ENCODE measurements at regions not wholly inside any gene's neighbourhood (a gene's known extent, or its start where the extent isn't known, plus 50 kb on each side); places are given as distances from the start of the nearest gene placed in this dataset.

GRCh38 chr5:136776022-136776927, 410.9 kb upstream of the TRPC7 start:
- no peak for DNase-seq (ENCODE audit: low read depth)
- no peak overlapping the region for H3K4me3 ChIP-seq (ENCODE audit: low read depth, low read length)
- TF ChIP-seq CTCF (IDR thresholded peaks at IDR 0.05; ENCODE audit: low read depth, low read length, missing control alignments) = no peak

GRCh38 chr5:136772491-136772890, 407.1 kb upstream of the TRPC7 start:
- no peak overlapping the region for H3K4me3 ChIP-seq (ENCODE audit: low read depth, low read length)
- DNase-seq (ENCODE audit: low read depth) = no peak
- no peak for TF ChIP-seq CTCF (IDR thresholded peaks at IDR 0.05; ENCODE audit: low read depth, low read length, missing control alignments)

GRCh38 chr5:136769900-136770684, 404.7 kb upstream of the TRPC7 start:
- DNase-seq (ENCODE audit: low read depth) = peak; percentile 16
- H3K4me3 ChIP-seq (ENCODE audit: low read depth, low read length) = no peak overlapping the region
- peak; percentile 83 for TF ChIP-seq CTCF (IDR thresholded peaks at IDR 0.05; ENCODE audit: low read depth, low read length, missing control alignments)

- no peak overlapping the region for H3K4me3 ChIP-seq (ENCODE audit: low read depth, low read length)
- no peak for DNase-seq (ENCODE audit: low read depth)
- TF ChIP-seq CTCF (IDR thresholded peaks at IDR 0.05; ENCODE audit: low read depth, low read length, missing control alignments) = no peak
Observed at GRCh38 chr5:136769093-136769492, 403.7 kb upstream of the TRPC7 start.

- TF ChIP-seq CTCF (IDR thresholded peaks at IDR 0.05; ENCODE audit: low read depth, low read length, missing control alignments) = no peak
- no peak overlapping the region for H3K4me3 ChIP-seq (ENCODE audit: low read depth, low read length)
- no peak for DNase-seq (ENCODE audit: low read depth)
Observed at GRCh38 chr5:136768457-136768856, 403.1 kb upstream of the TRPC7 start.

- H3K4me3 ChIP-seq (ENCODE audit: low read depth, low read length) = no peak overlapping the region
- no peak for DNase-seq (ENCODE audit: low read depth)
- TF ChIP-seq CTCF (IDR thresholded peaks at IDR 0.05; ENCODE audit: low read depth, low read length, missing control alignments) = no peak
Observed at GRCh38 chr5:136766456-136766855, 401.1 kb upstream of the TRPC7 start.
